Upper lobe of left lung (tissue), 4 donors: ENCODE measurements at regions not wholly inside any gene's neighbourhood (a gene's known extent, or its start where the extent isn't known, plus 50 kb on each side); places are given as distances from the start of the nearest gene placed in this dataset.

Experiments used
- CTCF ChIP-seq, 6 experiments: fragments of 450-650 bp in 4 of 6; fragments of 200-600 bp in 2 of 6; sonication (generic) in 2 of 6; IDR thresholded peaks; one replicate each; pipeline ENCODE4 v1.5.1; 2016 to 2019; ENCODE audit warnings: antibody characterized with exemption in 6 of 6
- POLR2A ChIP-seq, 4 donors: fragments of 450-650 bp; IDR thresholded peaks; one replicate each; pipeline ENCODE4 v1.5.1; 2016 to 2017; ENCODE audit warnings: antibody characterized with exemption in 4 of 4, mild to moderate bottlenecking in 2 of 4
- POLR2AphosphoS5 ChIP-seq, 2 donors: sonication (generic); formaldehyde crosslinking; IDR thresholded peaks; one replicate each; pipeline ENCODE4 v1.5.1; 2017; ENCODE audit warnings: antibody characterized with exemption in 2 of 2

GRCh38 chr2:120658770-120659158 is 76.9 kb upstream of the GLI2 start:
- TF ChIP-seq POLR2A (IDR thresholded peaks at IDR 0.05) (no peak), CTCF (IDR thresholded peaks at IDR 0.05) (no peak), POLR2AphosphoS5 (IDR thresholded peaks at IDR 0.05) (no peak)
